HEK293T (cell line): ENCODE measurements at regions not wholly inside any gene's neighbourhood (a gene's known extent, or its start where the extent isn't known, plus 50 kb on each side); places are given as distances from the start of the nearest gene placed in this dataset.

ENCODE experiments used
- BHLHE40 ChIP-seq: fragments of 450-650 bp; IDR thresholded peaks from 2 replicates; pipeline ENCODE4 v1.6.1; 2016; ENCODE audit warnings: mild to moderate bottlenecking, moderate library complexity, borderline replicate concordance
- CTBP1 ChIP-seq: fragments of 450-650 bp; IDR thresholded peaks from 2 replicates; pipeline ENCODE4 v1.6.1; 2016; ENCODE audit warnings: borderline replicate concordance
- ELF4 ChIP-seq: fragments of 450-650 bp; IDR thresholded peaks from 2 replicates; pipeline ENCODE4 v1.6.1; 2017; ENCODE audit warnings: antibody characterized with exemption
- FOXA1 ChIP-seq: fragments of 450-650 bp; IDR thresholded peaks from 2 replicates; pipeline ENCODE4 v1.6.1; 2016; ENCODE audit warnings: mild to moderate bottlenecking
- FOXK2 ChIP-seq: fragments of 450-650 bp; IDR thresholded peaks from 2 replicates; pipeline ENCODE4 v1.6.1; 2016; ENCODE audit warnings: mild to moderate bottlenecking
- FOXM1 ChIP-seq: fragments of 450-650 bp; IDR thresholded peaks from 2 replicates; pipeline ENCODE4 v1.6.1; 2017; ENCODE audit warnings: mild to moderate bottlenecking, borderline replicate concordance
- HDGF ChIP-seq: fragments of 450-650 bp; IDR thresholded peaks from 2 replicates; pipeline ENCODE4 v1.6.1; 2017; ENCODE audit warnings: antibody characterized with exemption, borderline replicate concordance
- NFRKB ChIP-seq: fragments of 450-650 bp; IDR thresholded peaks from 2 replicates; pipeline ENCODE4 v1.6.1; 2016; ENCODE audit warnings: mild to moderate bottlenecking, moderate library complexity
- SUZ12 ChIP-seq: fragments of 450-650 bp; IDR thresholded peaks from 2 replicates; pipeline ENCODE4 v1.6.1; 2016; ENCODE audit warnings: mild to moderate bottlenecking
- ZNF384 ChIP-seq: fragments of 450-650 bp; IDR thresholded peaks from 2 replicates; pipeline ENCODE4 v1.6.1; 2016

GRCh38 chr5:174900240-174900865, 176.0 kb downstream of the MSX2 start:
- TF ChIP-seq NFRKB (no peak), FOXM1 (no peak), FOXK2 (no peak), SUZ12 (no peak), ZNF384 (no peak), HDGF (no peak), ELF4 (no peak), BHLHE40 (no peak), CTBP1 (no peak), FOXA1 (no peak)
